ENCODE measurements at regions not wholly inside any gene's neighbourhood (a gene's known extent, or its start where the extent isn't known, plus 50 kb on each side); places are given as distances from the start of the nearest gene placed in this dataset.

- DNase-seq (ENCODE audit: low read depth): no peak
- TF ChIP-seq CTCF (IDR thresholded peaks at IDR 0.05; ENCODE audit: control insufficient read depth, insufficient read depth, low read depth, low read length, missing control alignments): no peak
- H3K4me3 ChIP-seq (ENCODE audit: control insufficient read depth, low read depth, low read length): no peak overlapping the region
These were observed 115.2 kb upstream of the AGBL1 start for GRCh38 chr15:85964471-85964870.

GRCh38 chr15:85967553-85967952, 112.1 kb upstream of the AGBL1 start:
- DNase-seq (ENCODE audit: low read depth): no peak
- no peak overlapping the region for H3K4me3 ChIP-seq (ENCODE audit: control insufficient read depth, low read depth, low read length)
- TF ChIP-seq CTCF (IDR thresholded peaks at IDR 0.05; ENCODE audit: control insufficient read depth, insufficient read depth, low read depth, low read length, missing control alignments): no peak

GRCh38 chr15:85972805-85973540, 106.7 kb upstream of the AGBL1 start:
- TF ChIP-seq CTCF (IDR thresholded peaks at IDR 0.05; ENCODE audit: control insufficient read depth, insufficient read depth, low read depth, low read length, missing control alignments): no peak
- H3K4me3 ChIP-seq (ENCODE audit: control insufficient read depth, low read depth, low read length): no peak overlapping the region
- no peak for DNase-seq (ENCODE audit: low read depth)

- H3K4me3 ChIP-seq (ENCODE audit: control insufficient read depth, low read depth, low read length): no peak overlapping the region
- TF ChIP-seq CTCF (IDR thresholded peaks at IDR 0.05; ENCODE audit: control insufficient read depth, insufficient read depth, low read depth, low read length, missing control alignments): no peak
- DNase-seq (ENCODE audit: low read depth): no peak
These were observed 105.9 kb upstream of the AGBL1 start for GRCh38 chr15:85973584-85974347.

GRCh38 chr15:85974348-85974705, 105.3 kb upstream of the AGBL1 start:
- no peak overlapping the region for H3K4me3 ChIP-seq (ENCODE audit: control insufficient read depth, low read depth, low read length)
- no peak for TF ChIP-seq CTCF (IDR thresholded peaks at IDR 0.05; ENCODE audit: control insufficient read depth, insufficient read depth, low read depth, low read length, missing control alignments)
- DNase-seq (ENCODE audit: low read depth): no peak

GRCh38 chr15:85974742-85975141, 104.9 kb upstream of the AGBL1 start:
- no peak for DNase-seq (ENCODE audit: low read depth)
- no peak overlapping the region for H3K4me3 ChIP-seq (ENCODE audit: control insufficient read depth, low read depth, low read length)
- TF ChIP-seq CTCF (IDR thresholded peaks at IDR 0.05; ENCODE audit: control insufficient read depth, insufficient read depth, low read depth, low read length, missing control alignments): no peak
